Activated CD4-positive, alpha-beta T cell treated with anti-CD3 and anti-CD28 coated beads, Interleukin-2, amount 50 U/mL, for 48 hours (primary cell): ENCODE measurements at regions not wholly inside any gene's neighbourhood (a gene's known extent, or its start where the extent isn't known, plus 50 kb on each side); places are given as distances from the start of the nearest gene placed in this dataset.

Source experiments
- DNase-seq, 2 experiments: peaks; one replicate each; pipeline ENCODE4 v3.0.0-alpha.2; 2020

DNA sequence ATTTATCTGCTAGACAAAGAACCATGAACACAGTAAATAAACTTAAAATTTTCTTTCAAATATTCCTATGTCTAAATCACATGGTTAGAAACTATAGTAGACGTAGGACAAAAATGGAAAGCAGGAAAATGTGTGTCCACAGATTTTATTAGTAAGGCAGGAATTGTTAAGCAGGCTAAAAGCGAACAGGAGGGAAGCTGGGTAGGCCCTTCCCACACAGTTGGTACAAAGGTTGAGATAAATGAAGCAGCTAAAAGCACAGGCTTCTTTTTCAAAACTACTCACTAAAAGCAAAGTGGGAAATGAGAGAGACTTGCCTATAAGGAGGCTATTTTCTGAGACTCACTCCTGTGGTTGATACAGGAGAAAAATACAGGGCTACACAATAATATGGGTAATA lies 108.1 kb upstream of the PABPC4L start:
- DNase-seq: no peak

DNA sequence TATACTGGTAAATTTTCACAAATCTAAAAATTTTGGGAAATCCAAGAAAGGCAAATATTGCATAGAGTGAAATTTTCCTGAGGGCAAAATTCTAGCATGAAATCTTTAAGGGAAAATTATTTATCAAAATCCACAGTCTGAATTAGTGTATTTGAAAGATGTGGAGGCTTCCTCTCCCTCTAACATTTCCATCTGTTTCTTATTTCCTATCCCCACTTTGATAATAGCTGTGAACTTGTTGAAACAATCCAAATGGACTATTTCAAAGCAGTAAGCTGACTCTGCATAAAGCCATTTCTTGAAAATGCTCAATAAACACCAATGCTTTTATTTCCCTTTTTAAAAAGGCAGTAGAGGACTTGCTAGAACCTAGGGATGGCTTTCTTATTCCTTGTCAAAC lies 107.3 kb upstream of the PABPC4L start:
- no peak for DNase-seq

DNA sequence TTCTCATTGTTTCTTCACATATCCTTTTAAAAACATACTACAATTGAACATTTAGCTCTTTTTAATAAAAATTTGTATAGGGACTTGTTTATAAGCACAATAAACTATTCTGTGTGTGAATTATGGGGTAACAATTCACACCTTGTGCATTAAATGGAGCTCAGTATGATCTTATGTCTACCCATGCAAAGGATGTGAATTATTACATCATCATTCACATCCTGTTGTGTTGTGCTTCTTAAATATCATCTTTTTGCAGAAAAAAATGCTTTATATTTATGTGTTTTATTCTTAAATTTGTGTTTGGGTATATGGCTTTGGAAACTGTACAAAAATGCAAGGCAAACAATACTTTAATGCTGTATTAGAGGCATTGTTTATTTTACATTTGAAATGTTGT lies 96.7 kb upstream of the PABPC4L start:
- no peak for DNase-seq

DNA sequence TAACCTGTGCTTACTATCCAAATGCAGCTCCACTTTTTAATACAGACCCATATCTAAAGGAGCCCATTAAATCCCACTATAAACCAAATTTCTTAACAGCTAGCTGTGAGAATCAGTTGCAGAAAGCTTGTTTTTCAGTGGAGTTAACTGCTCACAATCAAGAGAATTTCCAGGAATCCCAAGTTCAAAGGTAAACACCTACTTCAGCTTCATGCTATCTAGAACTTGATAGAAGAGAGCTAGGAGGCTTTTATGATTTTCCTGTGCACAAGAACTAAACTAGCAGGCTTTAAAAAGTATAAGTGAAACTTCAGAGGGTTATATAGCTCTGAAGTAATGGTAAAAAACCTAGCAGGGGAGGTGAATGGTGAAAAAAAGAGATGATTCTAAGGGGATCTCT lies 96.2 kb upstream of the PABPC4L start:
- DNase-seq: no peak

DNA sequence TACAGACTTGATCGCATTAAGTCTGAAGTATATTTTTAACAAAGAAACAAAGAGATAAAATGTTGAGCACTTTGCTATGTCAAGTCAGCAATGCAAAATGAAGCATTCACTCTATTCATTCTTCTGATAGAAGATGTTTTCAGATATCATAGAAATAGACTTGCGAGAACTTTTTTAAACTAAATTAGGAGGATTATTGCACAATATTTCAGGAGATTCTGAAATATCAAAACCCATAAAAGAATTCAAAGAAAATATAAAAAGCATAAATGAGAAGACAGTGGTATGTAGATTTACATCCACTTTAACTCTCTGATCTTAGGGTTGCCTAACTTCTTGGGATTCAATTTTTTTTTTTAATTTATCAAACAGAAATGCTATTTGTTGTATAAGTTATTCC lies 81.1 kb upstream of the PABPC4L start:
- no peak for DNase-seq

DNA sequence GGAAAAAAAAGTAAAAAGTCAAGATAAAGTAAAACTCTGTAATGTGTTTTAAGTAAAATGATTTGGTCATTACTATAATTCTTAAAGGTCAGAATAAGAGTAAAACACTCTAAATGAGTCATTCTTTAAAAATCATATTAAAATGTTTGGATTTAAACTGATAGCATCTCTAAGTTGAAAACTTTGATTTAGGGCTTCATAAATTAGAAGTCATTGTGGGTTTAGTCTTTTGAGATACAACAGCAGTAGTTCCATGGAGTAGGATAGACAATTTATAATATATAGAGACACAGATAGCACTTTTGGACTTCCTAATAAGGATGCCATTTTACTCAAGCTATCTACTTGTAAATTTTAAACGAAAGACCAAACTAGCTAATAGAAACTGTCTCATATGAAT lies 77.1 kb upstream of the PABPC4L start:
- no peak for DNase-seq

DNA sequence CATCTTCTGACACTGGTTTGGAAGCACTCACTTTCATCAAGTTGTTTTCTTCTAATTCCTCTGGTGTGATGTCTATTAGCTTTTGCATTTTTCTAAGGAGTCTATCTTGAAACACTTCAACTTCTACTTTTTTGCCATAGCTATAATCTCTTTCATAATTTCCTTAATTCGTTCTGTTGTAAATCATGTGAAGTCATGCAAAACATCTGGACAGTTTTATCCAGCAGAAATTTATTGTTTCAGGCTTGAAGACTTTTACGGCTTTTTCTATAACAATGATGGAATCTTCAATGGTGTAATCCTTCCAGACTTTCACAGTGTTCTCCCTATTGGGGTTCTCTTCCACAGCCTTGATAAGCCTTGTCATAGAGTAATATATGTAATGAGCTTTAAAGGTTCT lies 74.9 kb upstream of the PABPC4L start:
- no peak for DNase-seq

DNA sequence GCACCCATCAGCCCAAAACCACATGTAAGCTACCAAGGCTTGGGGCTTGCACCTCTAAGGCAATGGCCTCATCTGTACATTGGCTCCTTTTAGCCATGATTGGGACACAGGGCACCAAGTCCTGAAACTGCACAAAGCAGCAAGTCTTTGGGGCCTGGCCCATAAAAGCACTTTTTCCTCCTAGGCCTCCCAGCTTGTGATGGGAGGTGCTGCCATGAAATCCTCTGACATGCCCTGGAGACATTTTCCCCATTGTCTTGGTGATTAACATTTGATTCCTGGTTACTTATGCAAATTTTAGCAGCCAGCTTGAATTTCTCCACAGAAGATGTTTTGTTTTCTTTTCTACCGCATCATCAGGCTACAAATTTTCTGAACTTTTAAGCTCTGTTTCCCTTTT lies 58.5 kb upstream of the PABPC4L start:
- DNase-seq: no peak
